B cell (primary cell): ENCODE measurements at regions not wholly inside any gene's neighbourhood (a gene's known extent, or its start where the extent isn't known, plus 50 kb on each side); places are given as distances from the start of the nearest gene placed in this dataset.

ENCODE experiments used
- ATAC-seq: fragments of 200-7000 bp; cut with Tn5 transposase; one replicate; pipeline ENCODE4 v1.10.0; 2021; ENCODE audit warnings: low read depth, mild to moderate bottlenecking, moderate number of reproducible peaks, moderate library complexity
- CTCF ChIA-PET: fragments of 350-600 bp; sonication (Branson Sonifier 250); formaldehyde crosslinking; loops from one replicate; lab custom pipeline; 2021; ENCODE audit warnings: antibody characterized with exemption, inconsistent platforms; lab: Charles Lee
- POLR2A ChIA-PET: fragments of 350-600 bp; sonication (Branson Sonifier 250); formaldehyde crosslinking; loops from one replicate; lab custom pipeline; 2021; ENCODE audit warnings: antibody characterized with exemption; lab: Charles Lee
- DNase-seq: peaks from one replicate; pipeline ENCODE4 v3.0.0; 2013
- H2AFZ ChIP-seq: 2 replicates; pipeline ENCODE4 v1.6.1; 2012; ENCODE audit warnings: mild to moderate bottlenecking, low read depth, low read length; ENCODE audit not compliant: insufficient read depth, poor library complexity, severe bottlenecking
- H3K27ac ChIP-seq, 2 donors: 1 replicate in 1 of 2; 2 replicates in 1 of 2; pipeline ENCODE4 v1.5.1; 2012 to 2013; ENCODE audit warnings: low read length in 2 of 2, mild to moderate bottlenecking in 2 of 2, moderate library complexity in 1 of 2
- H3K27me3 ChIP-seq, 4 experiments: fragments of 200-600 bp in 1 of 4; sonication (generic) in 1 of 4; replicated peaks in 1 of 4; 1 replicate in 2 of 4; 2 replicates in 2 of 4; pipeline versions ENCODE4 v1.6.1 to v1.7.0; 2013 to 2016; ENCODE audit warnings: low read length in 3 of 4, mild to moderate bottlenecking in 2 of 4, mixed read lengths in 1 of 4, moderate library complexity in 1 of 4; ENCODE audit not compliant: insufficient read depth in 4 of 4, control insufficient read depth in 3 of 4; ENCODE audit errors: control extremely low read depth in 1 of 4
- H3K36me3 ChIP-seq, 2 experiments: replicated peaks in 1 of 2; 1 replicate in 1 of 2; 2 replicates in 1 of 2; pipeline versions ENCODE4 v1.6.1 to v1.7.1; 2013; ENCODE audit warnings: low read length in 1 of 2; ENCODE audit not compliant: insufficient read depth in 2 of 2, control insufficient read depth in 1 of 2; ENCODE audit errors: control extremely low read depth in 1 of 2, extremely low read depth in 1 of 2
- H3K4me1 ChIP-seq, 2 donors: fragments of 200-600 bp in 1 of 2; sonication (generic) in 1 of 2; 1 replicate in 1 of 2; 2 replicates in 1 of 2; pipeline versions ENCODE4 v1.5.1 to v1.6.1; 2013 to 2017; ENCODE audit warnings: low read length in 2 of 2; ENCODE audit not compliant: control insufficient read depth in 2 of 2, insufficient read depth in 2 of 2
- H3K4me2 ChIP-seq: replicated peaks from 2 replicates; pipeline ENCODE3; 2012; ENCODE audit warnings: mild to moderate bottlenecking, low read depth, low read length; ENCODE audit not compliant: poor library complexity, severe bottlenecking
- H3K4me3 ChIP-seq, 5 experiments: fragments of 200-600 bp in 1 of 5; sonication (generic) in 1 of 5; 1 replicate in 3 of 5; 2 replicates in 2 of 5; pipeline versions ENCODE4 v1.5.1 to v1.7.0; 2011 to 2016; ENCODE audit warnings: low read length in 4 of 5, mild to moderate bottlenecking in 4 of 5, low read depth in 2 of 5, control low read depth in 1 of 5, moderate library complexity in 1 of 5; ENCODE audit not compliant: insufficient read depth in 1 of 5; ENCODE audit errors: control extremely low read depth in 1 of 5, extremely low read depth in 1 of 5
- H3K79me2 ChIP-seq: fragments of 200-600 bp; sonication (generic); one replicate; pipeline ENCODE4 v1.6.0; 2016; ENCODE audit warnings: low read length; ENCODE audit not compliant: control insufficient read depth, insufficient read depth
- H3K9ac ChIP-seq: fragments of 200-600 bp; sonication (generic); 2 replicates; pipeline ENCODE4 v1.6.1; 2017; ENCODE audit warnings: mild to moderate bottlenecking, low read length, moderate library complexity
- H3K9me3 ChIP-seq, 3 donors: one replicate each; pipeline versions ENCODE4 v1.6.1 to v1.7.1; 2013; ENCODE audit warnings: low read length in 2 of 3; ENCODE audit not compliant: control insufficient read depth in 2 of 3, insufficient read depth in 1 of 3; ENCODE audit errors: control extremely low read depth in 1 of 3
- H4K20me1 ChIP-seq: 2 replicates; pipeline ENCODE4 v1.6.0; 2012; ENCODE audit warnings: mild to moderate bottlenecking, low read length; ENCODE audit not compliant: insufficient read depth, control insufficient read depth, poor library complexity, severe bottlenecking
- H3K27ac Mint-ChIP-seq: one replicate; pipeline ENCODE4 v1.8.0; 2021; ENCODE audit warnings: mixed read lengths
- H3K27me3 Mint-ChIP-seq: one replicate; pipeline ENCODE4 v1.8.0; 2021; ENCODE audit warnings: mixed read lengths
- H3K4me1 Mint-ChIP-seq: one replicate; pipeline ENCODE4 v1.8.0; 2021; ENCODE audit warnings: mixed read lengths
- H3K4me3 Mint-ChIP-seq: one replicate; pipeline ENCODE4 v1.8.0; 2021; ENCODE audit warnings: mixed read lengths
- H3K9me3 Mint-ChIP-seq: one replicate; pipeline ENCODE4 v1.8.0; 2022; ENCODE audit warnings: mixed read lengths; ENCODE audit not compliant: insufficient read depth
- CTCF ChIP-seq: fragments of 200-600 bp; IDR thresholded peaks from one replicate; pipeline ENCODE4 v1.8.0; 2022; ENCODE audit warnings: antibody characterized with exemption, mild to moderate bottlenecking
- EZH2 ChIP-seq: IDR thresholded peaks from 2 replicates; pipeline ENCODE4 v1.6.1; 2012; ENCODE audit warnings: borderline replicate concordance, low read depth, mild to moderate bottlenecking, moderate library complexity, low read length; ENCODE audit not compliant: insufficient read depth, poor library complexity, severe bottlenecking
- WGBS: methylation state at CpG from one replicate; pipeline ENCODE4 v1.1.5; 2013; ENCODE audit warnings: missing lambda C conversion rate; ENCODE audit not compliant: insufficient coverage; 5-methylcytosine and 5-hydroxymethylcytosine counted together
- intact Hi-C: fragments of 100-400 bp; cut with micrococcal nuclease; formaldehyde crosslinking; loops from one replicate; pipeline ENCODE4 v1.10.0; 2022

GRCh38 chr5:33309068-33309467, 131.7 kb upstream of the TARS1 start:
- no peak for DNase-seq
- Mint-ChIP-seq H3K27me3 (no peaks in the 10 kb centered on the region), H3K27ac (no peak overlapping the region), H3K9me3 (no peaks in the 10 kb centered on the region), H3K4me3 (no peak overlapping the region), H3K4me1 (no peaks in the 10 kb centered on the region)
- Histone ChIP-seq H3K79me2 (no peaks in the 10 kb centered on the region), H3K9me3 (no peaks in the 10 kb centered on the region), H3K9ac (no peak overlapping the region), H3K4me3 (no peak overlapping the region), H3K27me3 (no peaks in the 10 kb centered on the region), H2AFZ (no peak overlapping the region), H3K4me1 (no peaks in the 10 kb centered on the region), H3K27ac (no peak overlapping the region), H3K4me2 (no peak overlapping the region), H4K20me1 (no peaks in the 10 kb centered on the region), H3K36me3 (no peaks in the 10 kb centered on the region)
- WGBS, result no CpG with 5 or more reads among the region's 2 CpGs
- intact Hi-C loops, result no loop called here
- no peak for TF ChIP-seq EZH2
- TF ChIP-seq CTCF, result no peak
- ChIA-PET POLR2A (no interaction called here), CTCF (no interaction called here)
- no peak for ATAC-seq

- no peaks in the 10 kb centered on the region for H3K4me1 ChIP-seq
- no peak overlapping the region for H3K4me2 ChIP-seq
- H3K27me3 Mint-ChIP-seq, result no peaks in the 10 kb centered on the region
- H3K9ac ChIP-seq, result no peak overlapping the region
- intact Hi-C loops, result no loop called here
- no peak overlapping the region for H3K4me3 Mint-ChIP-seq
- no peak overlapping the region for H2AFZ ChIP-seq
- POLR2A ChIA-PET, result no interaction called here
- H3K36me3 ChIP-seq, result no peaks in the 10 kb centered on the region
- H4K20me1 ChIP-seq, result no peaks in the 10 kb centered on the region
- TF ChIP-seq EZH2 (no peak), CTCF (no peak)
- H3K27me3 ChIP-seq, result no peaks in the 10 kb centered on the region
- no peaks in the 10 kb centered on the region for H3K79me2 ChIP-seq
- no peaks in the 10 kb centered on the region for H3K9me3 ChIP-seq
- ATAC-seq, result no peak
- H3K27ac Mint-ChIP-seq, result no peak overlapping the region
- 83% methylated on average over 1 of the region's 3 CpGs for WGBS
- no peak overlapping the region for H3K27ac ChIP-seq
- no peaks in the 10 kb centered on the region for H3K9me3 Mint-ChIP-seq
- CTCF ChIA-PET, result no interaction called here
- H3K4me1 Mint-ChIP-seq, result no peaks in the 10 kb centered on the region
- DNase-seq, result no peak
- H3K4me3 ChIP-seq, result no peak overlapping the region
These were observed 131.0 kb upstream of the TARS1 start for GRCh38 chr5:33309536-33310345.
